HG03378 (cell line): ENCODE measurements at regions not wholly inside any gene's neighbourhood (a gene's known extent, or its start where the extent isn't known, plus 50 kb on each side); places are given as distances from the start of the nearest gene placed in this dataset.

Source experiments
- ATAC-seq: cut with Tn5 transposase; IDR thresholded peaks from one replicate; pipeline ENCODE4 v1.9.1; 2021; ENCODE audit warnings: mild to moderate bottlenecking, moderate library complexity; ENCODE audit not compliant: unreplicated experiment

DNA sequence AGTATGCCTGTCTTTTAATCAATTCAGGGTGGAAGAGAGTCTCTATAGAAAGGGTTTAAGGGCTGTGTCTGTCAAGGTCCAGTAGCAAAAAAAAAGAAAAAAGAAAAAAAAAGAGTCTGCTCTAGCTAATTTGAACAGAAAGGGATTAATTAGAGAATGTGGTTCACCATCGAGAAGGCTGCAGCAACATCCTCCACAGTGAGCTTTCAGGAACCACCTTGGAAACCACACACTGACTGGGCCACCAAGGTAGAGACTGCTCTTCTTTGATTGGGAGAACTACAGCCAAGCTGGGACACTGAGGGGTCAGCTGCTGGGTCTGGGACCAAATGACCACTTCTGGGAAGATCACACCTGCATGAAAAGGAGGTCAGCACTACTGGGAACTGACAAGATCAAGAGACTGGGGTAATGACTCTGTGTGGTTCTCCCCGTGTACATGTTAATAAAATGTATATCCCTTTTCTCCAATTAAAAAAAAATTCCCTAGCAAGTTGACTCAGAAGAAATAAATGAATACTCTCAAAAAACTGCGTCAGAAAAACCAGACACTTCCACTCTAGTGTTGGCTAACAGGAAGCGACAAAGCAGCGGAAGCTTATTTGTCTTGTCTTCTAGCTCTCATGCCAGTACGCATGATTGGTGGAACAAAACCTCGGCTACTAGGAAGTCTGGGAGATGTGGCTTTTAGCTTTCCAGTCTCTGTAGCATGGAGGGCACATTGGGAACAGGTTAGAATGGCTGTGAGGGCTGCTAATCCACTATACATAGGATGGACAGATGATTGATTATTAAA is 60.0 kb upstream of the IVNS1ABP start:
- ATAC-seq, result no peak

DNA sequence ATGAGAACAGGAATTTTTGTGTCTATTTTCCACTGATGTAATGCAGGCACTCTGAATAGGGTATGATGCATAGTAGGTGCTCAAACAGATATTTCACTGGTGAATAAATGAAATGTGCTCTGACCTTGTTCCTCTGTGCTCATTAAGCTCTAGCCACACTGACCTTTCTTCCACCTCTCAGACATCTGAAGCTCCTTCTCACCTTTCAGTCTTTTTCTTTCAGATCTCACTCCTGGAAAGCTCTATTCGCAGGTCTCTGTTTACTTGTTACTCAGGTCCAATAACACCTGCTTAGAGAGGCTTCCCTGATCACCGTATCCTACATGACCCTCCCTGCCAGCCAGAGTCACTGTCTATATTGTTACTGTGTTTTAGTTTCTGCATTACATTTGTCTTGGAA is 59.2 kb upstream of the IVNS1ABP start:
- no peak for ATAC-seq

DNA sequence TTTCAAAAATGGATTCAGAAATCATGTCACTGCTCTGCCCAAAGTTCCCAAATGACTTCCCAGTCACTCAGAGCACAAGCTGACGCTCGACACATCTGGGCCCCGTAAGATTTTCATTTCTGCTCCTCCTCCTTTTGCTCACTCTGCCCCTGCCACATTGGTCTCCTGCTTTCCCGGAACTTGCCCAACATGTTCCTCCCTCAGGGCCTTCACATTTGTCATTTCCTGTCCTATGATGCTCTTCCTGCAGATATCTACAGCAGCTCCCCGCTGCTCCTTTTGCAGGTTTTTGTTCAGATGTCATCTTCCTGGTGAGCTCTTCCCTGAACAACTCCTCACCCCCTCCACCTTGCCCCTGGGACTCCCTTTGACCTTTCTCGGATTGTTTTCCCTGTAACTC is 58.5 kb upstream of the IVNS1ABP start:
- no peak for ATAC-seq

DNA sequence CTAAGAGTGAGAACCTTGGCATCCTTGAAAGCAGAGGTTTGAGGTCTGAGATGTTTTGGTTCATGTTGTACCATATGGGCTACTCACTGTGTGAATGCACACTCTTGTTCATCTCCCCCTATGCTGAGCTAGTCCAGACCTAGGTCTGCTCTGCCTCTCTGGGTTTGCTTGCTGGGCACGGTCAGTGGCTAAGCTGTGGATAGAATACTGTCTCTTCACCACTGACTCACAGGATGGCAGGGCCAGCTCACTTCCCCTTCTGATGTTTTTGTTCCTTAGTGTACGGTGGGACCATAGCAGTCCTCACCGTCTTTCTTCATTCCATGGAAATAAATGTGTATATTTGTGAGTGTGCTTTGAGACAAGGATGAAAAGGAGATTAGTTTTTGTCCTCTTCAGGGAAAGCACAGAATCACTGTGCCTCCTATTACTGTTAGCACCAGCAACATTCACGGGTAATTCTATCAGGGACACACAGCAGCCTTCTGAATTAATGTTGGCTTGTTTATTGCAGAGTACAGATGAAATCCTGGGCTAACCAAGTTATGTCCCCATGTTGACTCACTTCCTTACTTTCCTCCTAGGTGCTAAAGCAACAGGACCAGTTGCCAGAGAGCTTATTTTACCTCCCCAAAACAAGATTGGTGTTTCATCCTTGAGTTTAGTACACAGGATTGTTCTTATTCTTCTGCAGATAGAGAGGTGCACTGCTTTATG is 56.9 kb upstream of the IVNS1ABP start:
- ATAC-seq, result no peak

DNA sequence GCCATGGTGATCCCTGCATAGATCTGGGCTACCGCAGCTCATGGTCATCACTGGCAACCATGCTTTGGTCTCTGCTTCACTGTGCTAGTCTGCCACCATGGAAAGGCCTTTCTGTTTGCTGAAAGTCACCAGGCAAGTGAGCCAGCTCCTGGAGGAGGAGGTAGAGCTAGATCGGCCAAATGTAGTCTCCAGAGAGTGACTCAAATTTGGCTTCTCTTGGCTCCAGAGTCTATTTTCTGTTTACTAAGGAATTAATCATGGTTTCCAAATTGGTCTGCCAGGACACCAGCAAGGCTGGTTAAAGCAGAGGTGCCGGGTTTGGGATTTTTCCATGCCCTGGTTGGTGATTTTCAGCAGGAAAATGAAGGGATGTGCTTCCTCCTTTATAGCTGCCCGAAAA is 52.7 kb upstream of the IVNS1ABP start:
- no peak for ATAC-seq

DNA sequence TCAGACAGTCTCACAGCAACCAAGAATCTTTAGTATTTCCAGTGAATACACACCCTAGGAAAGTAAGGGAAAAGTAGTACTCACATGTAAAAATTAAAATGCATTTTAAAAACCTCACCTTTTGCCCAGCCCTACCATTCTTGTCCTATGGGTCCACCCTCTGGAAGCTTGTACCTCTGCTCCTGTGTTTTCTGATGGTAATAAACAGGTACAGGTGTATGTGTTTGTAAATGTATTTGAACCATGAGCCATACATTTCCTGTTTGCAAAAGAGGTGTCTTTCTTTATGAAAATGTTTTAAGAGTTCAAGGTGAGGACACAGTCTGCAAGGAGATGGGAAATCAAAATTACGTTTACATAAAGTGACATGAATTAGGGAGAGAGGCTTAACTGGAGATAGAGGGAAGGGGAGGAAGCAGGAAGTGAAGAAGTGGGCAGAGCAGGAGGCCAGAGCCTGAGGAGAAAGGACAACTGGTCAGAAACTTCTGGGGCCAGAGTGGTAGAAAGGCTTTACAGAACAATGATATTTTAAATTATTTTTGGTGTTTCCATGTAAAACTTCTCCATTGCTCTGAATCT is 52.0 kb upstream of the IVNS1ABP start:
- ATAC-seq, result no peak

DNA sequence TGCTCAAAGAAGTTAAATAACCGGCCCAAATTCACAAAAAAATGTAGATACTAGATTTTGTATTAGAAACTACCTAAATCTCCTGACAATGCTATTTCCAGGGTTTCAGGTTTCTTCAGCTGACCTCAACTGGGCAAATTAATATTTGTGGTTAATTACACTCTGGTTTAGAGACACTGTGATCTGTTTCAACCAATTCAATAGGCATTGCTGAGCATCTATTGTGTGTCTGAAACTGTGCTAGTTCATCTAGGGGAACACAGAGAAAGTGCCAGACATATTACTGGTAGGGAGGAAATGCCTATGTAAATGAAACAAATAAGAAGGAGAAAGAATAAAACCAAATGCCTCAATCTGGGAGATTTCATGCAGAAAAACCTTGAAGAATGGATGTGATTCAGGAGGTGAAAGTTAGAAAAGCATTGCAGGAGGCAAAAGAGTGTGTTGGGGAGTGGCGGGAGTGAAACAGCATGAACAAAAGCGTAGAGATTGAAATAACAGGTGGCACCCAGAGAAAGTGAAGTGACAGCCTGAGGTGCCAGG is 51.3 kb upstream of the IVNS1ABP start:
- no peak for ATAC-seq

DNA sequence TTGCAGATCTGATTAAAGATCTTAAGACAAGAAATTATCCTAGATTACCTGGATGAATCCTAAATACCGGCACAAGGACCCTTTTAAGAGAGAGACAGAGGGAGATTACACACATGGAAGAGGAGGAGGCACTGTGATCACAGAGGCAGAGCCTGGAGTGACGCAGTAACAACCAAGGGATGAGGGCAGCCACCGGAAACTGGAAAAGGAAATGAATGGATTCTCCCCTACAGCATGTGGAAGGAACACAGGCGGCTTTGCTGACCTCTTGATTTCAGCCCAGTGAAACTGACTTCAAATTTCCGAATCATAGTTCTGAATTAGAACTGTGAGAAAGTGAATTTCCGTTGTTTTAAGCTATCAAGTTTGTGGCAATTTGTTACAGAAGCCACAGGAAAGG is 50.2 kb upstream of the IVNS1ABP start:
- no peak for ATAC-seq
